ENCODE measurements at regions not wholly inside any gene's neighbourhood (a gene's known extent, or its start where the extent isn't known, plus 50 kb on each side); places are given as distances from the start of the nearest gene placed in this dataset.

- peaks cover 3% of the 10 kb centered on the region for H3K9me3 Mint-ChIP-seq
Measured at GRCh38 chr5:76030343-76030742, 52.8 kb upstream of the SV2C start.

GRCh38 chr5:76029739-76030138 is 53.4 kb upstream of the SV2C start:
- Mint-ChIP-seq H3K27me3 (peaks cover 19 to 25% of the 10 kb centered on the region in 2 donors), H3K4me3 (no peak overlapping the region), H3K4me1 (ENCODE audit: low read depth in 2 of 2) (no peaks in the 10 kb centered on the region), H3K9me3 (no peaks in the 10 kb centered on the region), H3K27ac (no peak overlapping the region), H3K36me3 (peaks cover 2% of the 10 kb centered on the region)
- DNase-seq (ENCODE audit: low spot score): no peak
- ATAC-seq: no peak

More at GRCh38 chr5:76030343-76030742, 52.8 kb upstream of the SV2C start:
- DNase-seq (ENCODE audit: low spot score) (no peak), ATAC-seq (no peak)
- H3K36me3 Mint-ChIP-seq: peaks cover 8% of the 10 kb centered on the region
- H3K4me3 Mint-ChIP-seq: no peak overlapping the region
- H3K27me3 Mint-ChIP-seq: peaks cover 25 to 31% of the 10 kb centered on the region in 2 donors
- no peak overlapping the region for H3K27ac Mint-ChIP-seq
- H3K4me1 Mint-ChIP-seq (ENCODE audit: low read depth in 2 of 2): no peaks in the 10 kb centered on the region

- no peaks in the 10 kb centered on the region for H3K4me1 Mint-ChIP-seq (ENCODE audit: low read depth in 2 of 2)
- no peaks in the 10 kb centered on the region for H3K9me3 Mint-ChIP-seq
- H3K27me3 Mint-ChIP-seq: peaks cover 28 to 41% of the 10 kb centered on the region in 2 donors
- ATAC-seq: no peak
- H3K27ac Mint-ChIP-seq: no peak overlapping the region
- DNase-seq (ENCODE audit: low spot score): no peak
- no peak overlapping the region for H3K4me3 Mint-ChIP-seq
- H3K36me3 Mint-ChIP-seq: no peaks in the 10 kb centered on the region
Measured at GRCh38 chr5:76025790-76026189, 57.4 kb upstream of the SV2C start.

- Mint-ChIP-seq H3K36me3 (no peaks in the 10 kb centered on the region), H3K27ac (no peak overlapping the region), H3K4me1 (ENCODE audit: low read depth in 2 of 2) (no peaks in the 10 kb centered on the region), H3K9me3 (no peaks in the 10 kb centered on the region), H3K27me3 (peaks cover 28 to 41% of the 10 kb centered on the region in 2 donors), H3K4me3 (no peak overlapping the region)
- ATAC-seq (no peak), DNase-seq (ENCODE audit: low spot score) (no peak)
Measured at GRCh38 chr5:76025069-76025468, 58.1 kb upstream of the SV2C start.

GRCh38 chr5:76022611-76023010 is 60.6 kb upstream of the SV2C start:
- peaks cover 31 to 51% of the 10 kb centered on the region in 2 donors for H3K27me3 Mint-ChIP-seq
- no peaks in the 10 kb centered on the region for H3K36me3 Mint-ChIP-seq
- no peak overlapping the region for H3K27ac Mint-ChIP-seq

GRCh38 chr5:76021936-76022584 is 61.1 kb upstream of the SV2C start:
- DNase-seq (ENCODE audit: low spot score): no peak
- H3K27me3 Mint-ChIP-seq: peaks cover 33 to 51% of the 10 kb centered on the region in 2 donors
- no peak for ATAC-seq
- H3K9me3 Mint-ChIP-seq: no peaks in the 10 kb centered on the region
- H3K4me3 Mint-ChIP-seq: no peak overlapping the region
- no peak overlapping the region for H3K27ac Mint-ChIP-seq
- no peaks in the 10 kb centered on the region for H3K36me3 Mint-ChIP-seq
- no peaks in the 10 kb centered on the region for H3K4me1 Mint-ChIP-seq (ENCODE audit: low read depth in 2 of 2)

More at GRCh38 chr5:76022611-76023010, 60.6 kb upstream of the SV2C start:
- no peaks in the 10 kb centered on the region for H3K4me1 Mint-ChIP-seq (ENCODE audit: low read depth in 2 of 2)
- ATAC-seq (no peak), DNase-seq (ENCODE audit: low spot score) (no peak)
- H3K9me3 Mint-ChIP-seq: no peaks in the 10 kb centered on the region
- no peak overlapping the region for H3K4me3 Mint-ChIP-seq

- peaks cover 28 to 39% of the 10 kb centered on the region in 2 donors for H3K27me3 Mint-ChIP-seq
- H3K27ac Mint-ChIP-seq: no peak overlapping the region
- no peaks in the 10 kb centered on the region for H3K4me1 Mint-ChIP-seq (ENCODE audit: low read depth in 2 of 2)
- no peaks in the 10 kb centered on the region for H3K36me3 Mint-ChIP-seq
- H3K9me3 Mint-ChIP-seq: no peaks in the 10 kb centered on the region
- H3K4me3 Mint-ChIP-seq: no peak overlapping the region
- ATAC-seq (no peak), DNase-seq (ENCODE audit: low spot score) (no peak)
Measured at GRCh38 chr5:76016258-76016657, 66.9 kb upstream of the SV2C start.

GRCh38 chr5:76014005-76014404 is 69.2 kb upstream of the SV2C start:
- no peaks in the 10 kb centered on the region for H3K9me3 Mint-ChIP-seq

GRCh38 chr5:76007904-76008303 is 75.3 kb upstream of the SV2C start:
- Mint-ChIP-seq H3K27me3 (peaks cover 33 to 54% of the 10 kb centered on the region in 2 donors), H3K4me3 (no peak overlapping the region), H3K4me1 (ENCODE audit: low read depth in 2 of 2) (no peaks in the 10 kb centered on the region), H3K27ac (no peak overlapping the region), H3K9me3 (no peaks in the 10 kb centered on the region), H3K36me3 (no peaks in the 10 kb centered on the region)
- ATAC-seq (no peak), DNase-seq (ENCODE audit: low spot score) (no peak)

More at GRCh38 chr5:76014005-76014404, 69.2 kb upstream of the SV2C start:
- ATAC-seq (no peak), DNase-seq (ENCODE audit: low spot score) (no peak)
- H3K27ac Mint-ChIP-seq: no peak overlapping the region
- no peaks in the 10 kb centered on the region for H3K4me1 Mint-ChIP-seq (ENCODE audit: low read depth in 2 of 2)
- no peaks in the 10 kb centered on the region for H3K36me3 Mint-ChIP-seq
- H3K4me3 Mint-ChIP-seq: no peak overlapping the region
- peaks cover 19 to 35% of the 10 kb centered on the region in 2 donors for H3K27me3 Mint-ChIP-seq

GRCh38 chr5:76000582-76000981 is 82.6 kb upstream of the SV2C start:
- Mint-ChIP-seq H3K27ac (no peak overlapping the region), H3K4me1 (ENCODE audit: low read depth in 2 of 2) (no peaks in the 10 kb centered on the region), H3K27me3 (peaks cover 21 to 28% of the 10 kb centered on the region in 2 donors), H3K9me3 (peaks cover 9% of the 10 kb centered on the region), H3K36me3 (peaks cover 5% of the 10 kb centered on the region), H3K4me3 (no peak overlapping the region)
- DNase-seq (ENCODE audit: low spot score) (no peak), ATAC-seq (no peak)

- Mint-ChIP-seq H3K4me1 (ENCODE audit: low read depth in 2 of 2) (no peaks in the 10 kb centered on the region), H3K9me3 (peaks cover 9% of the 10 kb centered on the region), H3K27ac (no peak overlapping the region), H3K27me3 (peaks cover 12 to 14% of the 10 kb centered on the region in 2 donors), H3K36me3 (peaks cover 5% of the 10 kb centered on the region), H3K4me3 (no peak overlapping the region)
- no peak for DNase-seq (ENCODE audit: low spot score)
- no peak for ATAC-seq
Measured at GRCh38 chr5:75993643-75994520, 89.3 kb upstream of the SV2C start.

GRCh38 chr5:75993183-75993582 is 90.0 kb upstream of the SV2C start:
- DNase-seq (ENCODE audit: low spot score) (no peak), ATAC-seq (no peak)
- Mint-ChIP-seq H3K27ac (no peak overlapping the region), H3K27me3 (peaks cover 12 to 14% of the 10 kb centered on the region in 2 donors), H3K4me1 (ENCODE audit: low read depth in 2 of 2) (no peaks in the 10 kb centered on the region), H3K36me3 (peaks cover 5% of the 10 kb centered on the region), H3K9me3 (peaks cover 5% of the 10 kb centered on the region), H3K4me3 (no peak overlapping the region)

GRCh38 chr5:75992753-75993152 is 90.4 kb upstream of the SV2C start:
- ATAC-seq: no peak
- Mint-ChIP-seq H3K4me1 (ENCODE audit: low read depth in 2 of 2) (no peaks in the 10 kb centered on the region), H3K27ac (no peak overlapping the region), H3K27me3 (peaks cover 12 to 14% of the 10 kb centered on the region in 2 donors), H3K4me3 (no peak overlapping the region), H3K36me3 (peaks cover 5% of the 10 kb centered on the region), H3K9me3 (peaks cover 5% of the 10 kb centered on the region)
- DNase-seq (ENCODE audit: low spot score): no peak

- no peak for ATAC-seq
- Mint-ChIP-seq H3K36me3 (no peaks in the 10 kb centered on the region), H3K27ac (no peak overlapping the region), H3K27me3 (peaks cover 11 to 25% of the 10 kb centered on the region in 2 donors), H3K4me1 (ENCODE audit: low read depth in 2 of 2) (no peaks in the 10 kb centered on the region), H3K4me3 (no peak overlapping the region), H3K9me3 (no peaks in the 10 kb centered on the region)
- DNase-seq (ENCODE audit: low spot score): no peak
Measured at GRCh38 chr5:75985077-75985476, 98.1 kb upstream of the SV2C start.

Measured in natural killer cell treated with Interleukin-12 subunit alpha and Interleukin-12 subunit beta and Interleukin-15 and Interleukin-18, amount 100 ng/mL, for 72 hours (primary cell).